SH-SY5Y (cell line): ENCODE measurements at regions not wholly inside any gene's neighbourhood (a gene's known extent, or its start where the extent isn't known, plus 50 kb on each side); places are given as distances from the start of the nearest gene placed in this dataset.

Experiments used
- GATA2 ChIP-seq: IDR thresholded peaks from 2 replicates; pipeline ENCODE4 v1.6.1; 2011; ENCODE audit warnings: mild to moderate bottlenecking, low read depth, low read length
- GATA3 ChIP-seq: IDR thresholded peaks from 2 replicates; pipeline ENCODE4 v1.6.1; 2011; ENCODE audit warnings: low read depth, mild to moderate bottlenecking, low read length, moderate library complexity

GRCh38 chr4:58074382-58074781, 964.2 kb upstream of the IGFBP7 start:
- TF ChIP-seq GATA2: no peak
- TF ChIP-seq GATA3: no peak
